CD4-positive, alpha-beta T cell treated with Interleukin-1 beta for 1 hour (primary cell): ENCODE measurements at regions not wholly inside any gene's neighbourhood (a gene's known extent, or its start where the extent isn't known, plus 50 kb on each side); places are given as distances from the start of the nearest gene placed in this dataset.

Experiments used
- DNase-seq, 2 donors: peaks; one replicate each; pipeline ENCODE4 v3.0.0-alpha.2; 2020 to 2022

GRCh38 chr12:83408146-83408545 is 721.4 kb downstream of the TMTC2 start:
- DNase-seq: no peak

- DNase-seq: no peak
These were observed 717.8 kb downstream of the TMTC2 start for GRCh38 chr12:83404521-83404920.

- DNase-seq: no peak
These were observed 703.5 kb downstream of the TMTC2 start for GRCh38 chr12:83390186-83390585.

GRCh38 chr12:83389237-83389996 is 702.7 kb downstream of the TMTC2 start:
- no peak for DNase-seq

- no peak for DNase-seq
These were observed 701.8 kb downstream of the TMTC2 start for GRCh38 chr12:83388551-83388950.

- DNase-seq: no peak
These were observed 700.0 kb downstream of the TMTC2 start for GRCh38 chr12:83386527-83387264.

- no peak for DNase-seq
These were observed 691.6 kb downstream of the TMTC2 start for GRCh38 chr12:83378186-83378727.

GRCh38 chr12:83365317-83365716 is 678.6 kb downstream of the TMTC2 start:
- DNase-seq: no peak

GRCh38 chr12:83361475-83361874 is 674.8 kb downstream of the TMTC2 start:
- no peak for DNase-seq

GRCh38 chr12:83361071-83361470 is 674.4 kb downstream of the TMTC2 start:
- no peak for DNase-seq

GRCh38 chr12:83349907-83350611 is 663.4 kb downstream of the TMTC2 start:
- DNase-seq: no peak

GRCh38 chr12:83346333-83346732 is 659.6 kb downstream of the TMTC2 start:
- DNase-seq: no peak

- DNase-seq: no peak
These were observed 657.1 kb downstream of the TMTC2 start for GRCh38 chr12:83343767-83344166.

GRCh38 chr12:83335748-83336147 is 649.0 kb downstream of the TMTC2 start:
- no peak for DNase-seq

GRCh38 chr12:83326666-83327065 is 640.0 kb downstream of the TMTC2 start:
- DNase-seq: no peak

- no peak for DNase-seq
These were observed 637.2 kb downstream of the TMTC2 start for GRCh38 chr12:83323866-83324265.

GRCh38 chr12:83322809-83323208 is 636.1 kb downstream of the TMTC2 start:
- DNase-seq: no peak

- DNase-seq: no peak
These were observed 635.3 kb downstream of the TMTC2 start for GRCh38 chr12:83321971-83322370.

GRCh38 chr12:83320350-83320749 is 633.6 kb downstream of the TMTC2 start:
- DNase-seq: no peak

GRCh38 chr12:83318386-83319098 is 631.8 kb downstream of the TMTC2 start:
- DNase-seq: no peak

GRCh38 chr12:83317595-83317994 is 630.9 kb downstream of the TMTC2 start:
- no peak for DNase-seq

- no peak for DNase-seq
These were observed 627.1 kb downstream of the TMTC2 start for GRCh38 chr12:83313827-83314226.

- no peak for DNase-seq
These were observed 626.6 kb downstream of the TMTC2 start for GRCh38 chr12:83313322-83313721.
